MM.1S (cell line): ENCODE measurements at regions not wholly inside any gene's neighbourhood (a gene's known extent, or its start where the extent isn't known, plus 50 kb on each side); places are given as distances from the start of the nearest gene placed in this dataset.

Experiments used
- DNase-seq: peaks from one replicate; pipeline ENCODE4 v3.0.0-alpha.2; 2015
- H2AFZ ChIP-seq: fragments of 300-600 bp; sonication (generic); 2 replicates; pipeline ENCODE4 v1.6.0; 2016; ENCODE audit warnings: antibody characterized with exemption, low read length
- H3F3A ChIP-seq: fragments of 300-600 bp; sonication (generic); 2 replicates; pipeline ENCODE4 v1.6.1; 2016; ENCODE audit warnings: mild to moderate bottlenecking, antibody characterized with exemption, low read length, moderate library complexity, mixed read lengths; ENCODE audit not compliant: insufficient read depth
- H3K27ac ChIP-seq: fragments of 300-600 bp; sonication (generic); 2 replicates; pipeline ENCODE4 v1.5.1; 2016; ENCODE audit warnings: mild to moderate bottlenecking, low read length
- H3K27me3 ChIP-seq: fragments of 300-600 bp; sonication (generic); replicated peaks from 2 replicates; pipeline ENCODE4 v1.6.0; 2016; ENCODE audit warnings: low read length; ENCODE audit not compliant: insufficient read depth
- H3K36me3 ChIP-seq: fragments of 300-600 bp; sonication (generic); replicated peaks from 2 replicates; pipeline ENCODE4 v1.6.1; 2016; ENCODE audit warnings: mild to moderate bottlenecking, low read length, mixed read lengths; ENCODE audit not compliant: insufficient read depth
- H3K4me1 ChIP-seq: fragments of 300-600 bp; sonication (generic); 2 replicates; pipeline ENCODE4 v1.6.1; 2016; ENCODE audit warnings: low read length, mixed read lengths
- H3K4me2 ChIP-seq: fragments of 300-600 bp; sonication (generic); 2 replicates; pipeline ENCODE4 v1.6.0; 2016; ENCODE audit warnings: low read depth, low read length
- H3K4me3 ChIP-seq: fragments of 300-600 bp; sonication (generic); 2 replicates; pipeline ENCODE4 v1.5.1; 2016; ENCODE audit warnings: low read length, mixed read lengths
- H3K79me2 ChIP-seq: fragments of 300-600 bp; sonication (generic); 2 replicates; pipeline ENCODE4 v1.6.1; 2016; ENCODE audit warnings: mixed run types, low read length, mixed read lengths
- H3K9ac ChIP-seq: fragments of 300-600 bp; sonication (generic); 2 replicates; pipeline ENCODE4 v1.6.1; 2016; ENCODE audit warnings: low read length, mixed read lengths
- H3K9me2 ChIP-seq: fragments of 300-600 bp; sonication (generic); replicated peaks from 2 replicates; pipeline ENCODE4 v1.6.1; 2016; ENCODE audit warnings: mild to moderate bottlenecking, low read length, mixed read lengths; ENCODE audit not compliant: insufficient read depth
- H3K9me3 ChIP-seq: fragments of 300-600 bp; sonication (generic); replicated peaks from 2 replicates; pipeline ENCODE4 v1.6.1; 2016; ENCODE audit warnings: mild to moderate bottlenecking, low read length, mixed read lengths; ENCODE audit not compliant: insufficient read depth
- H4K20me1 ChIP-seq: fragments of 300-600 bp; sonication (generic); 2 replicates; pipeline ENCODE4 v1.6.1; 2016; ENCODE audit warnings: mild to moderate bottlenecking, low read length, moderate library complexity, mixed read lengths; ENCODE audit not compliant: insufficient read depth
- EZH2 ChIP-seq: fragments of 300-600 bp; sonication (generic); optimal IDR thresholded peaks from 2 replicates; pipeline ENCODE3; 2017; ENCODE audit warnings: low read depth, mild to moderate bottlenecking, antibody characterized with exemption, low read length, mixed read lengths
- EZH2phosphoT487 ChIP-seq: fragments of 300-600 bp; sonication (generic); IDR thresholded peaks from 2 replicates; pipeline ENCODE4 v1.6.1; 2018; ENCODE audit warnings: antibody characterized with exemption, low read length
- TF ChIP-seq, protein P1 (sequence below): fragments of 300-600 bp; sonication (generic); IDR thresholded peaks from 2 replicates; pipeline ENCODE4 v1.5.1; 2016; ENCODE audit warnings: antibody characterized with exemption, low read length, mixed read lengths

DNA sequence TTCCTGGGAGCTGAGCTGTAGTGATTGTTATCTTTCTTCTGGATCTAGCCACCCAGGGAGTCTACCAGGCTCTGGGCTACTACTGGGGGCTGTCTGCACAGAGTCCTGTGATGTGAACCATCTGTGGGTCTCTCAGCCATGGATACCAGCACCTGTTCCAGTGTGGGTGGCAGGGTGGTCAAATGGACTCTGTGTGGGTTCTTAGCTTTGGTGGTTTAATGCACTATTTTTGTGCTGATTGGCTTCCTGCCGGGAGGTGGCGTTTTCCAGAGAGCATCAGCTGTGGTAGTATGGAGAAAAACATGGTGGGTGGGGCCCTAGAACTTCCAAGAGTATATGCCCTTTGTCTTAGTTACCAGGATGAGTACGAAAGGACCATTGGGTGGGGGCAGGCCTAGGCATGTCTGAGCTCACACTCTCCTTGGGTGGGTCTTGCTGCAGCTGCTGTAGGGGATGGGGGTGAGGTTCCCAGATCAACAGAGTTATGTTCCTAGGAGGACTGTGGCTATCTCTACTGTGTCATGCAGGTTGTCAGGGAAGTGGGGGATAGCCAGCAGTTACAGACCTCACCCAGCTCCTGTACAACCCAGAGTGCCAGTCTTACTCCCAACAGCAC lies 264.8 kb upstream of the LDB2 start:
- no peak overlapping the region for H3K9ac ChIP-seq
- no peak overlapping the region for H3K27ac ChIP-seq
- no peak overlapping the region for H3K4me3 ChIP-seq
- H3K9me2 ChIP-seq = no peaks in the 10 kb centered on the region
- H3F3A ChIP-seq = no peaks in the 10 kb centered on the region
- DNase-seq = no peak
- H3K9me3 ChIP-seq = no peaks in the 10 kb centered on the region
- no peaks in the 10 kb centered on the region for H3K36me3 ChIP-seq
- no peaks in the 10 kb centered on the region for H3K4me1 ChIP-seq
- H3K4me2 ChIP-seq = no peak overlapping the region
- H2AFZ ChIP-seq = no peak overlapping the region
- TF ChIP-seq, protein P1, sequence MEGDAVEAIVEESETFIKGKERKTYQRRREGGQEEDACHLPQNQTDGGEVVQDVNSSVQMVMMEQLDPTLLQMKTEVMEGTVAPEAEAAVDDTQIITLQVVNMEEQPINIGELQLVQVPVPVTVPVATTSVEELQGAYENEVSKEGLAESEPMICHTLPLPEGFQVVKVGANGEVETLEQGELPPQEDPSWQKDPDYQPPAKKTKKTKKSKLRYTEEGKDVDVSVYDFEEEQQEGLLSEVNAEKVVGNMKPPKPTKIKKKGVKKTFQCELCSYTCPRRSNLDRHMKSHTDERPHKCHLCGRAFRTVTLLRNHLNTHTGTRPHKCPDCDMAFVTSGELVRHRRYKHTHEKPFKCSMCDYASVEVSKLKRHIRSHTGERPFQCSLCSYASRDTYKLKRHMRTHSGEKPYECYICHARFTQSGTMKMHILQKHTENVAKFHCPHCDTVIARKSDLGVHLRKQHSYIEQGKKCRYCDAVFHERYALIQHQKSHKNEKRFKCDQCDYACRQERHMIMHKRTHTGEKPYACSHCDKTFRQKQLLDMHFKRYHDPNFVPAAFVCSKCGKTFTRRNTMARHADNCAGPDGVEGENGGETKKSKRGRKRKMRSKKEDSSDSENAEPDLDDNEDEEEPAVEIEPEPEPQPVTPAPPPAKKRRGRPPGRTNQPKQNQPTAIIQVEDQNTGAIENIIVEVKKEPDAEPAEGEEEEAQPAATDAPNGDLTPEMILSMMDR = no peak
- TF ChIP-seq EZH2 (no peak), EZH2phosphoT487 (no peak)
- H4K20me1 ChIP-seq = no peaks in the 10 kb centered on the region
- H3K79me2 ChIP-seq = no peaks in the 10 kb centered on the region
- H3K27me3 ChIP-seq = no peaks in the 10 kb centered on the region

DNA sequence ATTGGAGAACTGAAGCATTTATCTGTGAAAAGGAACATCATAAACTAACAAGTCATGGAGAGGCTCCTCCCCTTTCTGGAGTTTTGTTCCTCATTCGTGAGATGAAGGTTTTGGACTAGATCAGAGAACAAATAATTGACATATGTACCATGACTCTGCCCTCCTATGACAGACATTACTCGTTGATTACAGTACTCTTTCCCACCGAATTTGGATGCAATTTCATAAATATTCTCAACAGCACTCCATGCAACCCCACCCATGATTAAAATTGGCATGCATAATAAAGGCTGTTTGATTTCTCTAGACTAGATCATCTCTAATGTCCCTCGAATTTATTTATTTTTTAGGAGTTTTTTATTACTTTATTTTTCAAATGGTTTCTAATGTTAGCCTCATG lies 258.9 kb upstream of the LDB2 start:
- Histone ChIP-seq H3K9me3 (no peaks in the 10 kb centered on the region), H3K9ac (no peak overlapping the region), H3K27me3 (no peaks in the 10 kb centered on the region), H3K4me1 (no peaks in the 10 kb centered on the region), H3K4me2 (no peak overlapping the region), H3F3A (no peaks in the 10 kb centered on the region), H2AFZ (no peak overlapping the region), H3K27ac (no peak overlapping the region), H3K79me2 (no peaks in the 10 kb centered on the region), H3K36me3 (no peaks in the 10 kb centered on the region), H4K20me1 (no peaks in the 10 kb centered on the region), H3K4me3 (no peak overlapping the region), H3K9me2 (no peaks in the 10 kb centered on the region)
- no peak for DNase-seq
- TF ChIP-seq, protein P1 = no peak
- TF ChIP-seq EZH2 (no peak), EZH2phosphoT487 (no peak)

DNA sequence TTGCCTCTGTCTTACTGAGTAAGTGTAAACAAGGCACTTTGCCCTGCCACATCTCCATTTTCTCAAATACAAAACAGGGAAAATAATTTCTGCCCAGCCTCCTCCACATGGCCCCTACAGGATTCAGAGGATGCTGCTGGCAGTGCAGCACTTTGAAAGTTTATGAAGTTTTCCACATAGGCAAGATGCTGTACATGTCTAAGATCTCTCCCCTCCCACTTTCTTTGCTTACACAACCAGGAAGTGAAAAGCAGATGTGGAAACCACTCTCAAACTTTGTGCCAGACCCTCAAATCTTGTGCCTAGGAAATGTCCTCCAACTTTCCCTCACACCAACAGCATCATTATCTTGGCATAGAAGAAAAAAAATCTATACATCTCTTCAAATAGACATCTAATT lies 257.0 kb upstream of the LDB2 start:
- Histone ChIP-seq H3K9ac (no peak overlapping the region), H2AFZ (no peak overlapping the region)
- DNase-seq = no peak

More for the DNA sequence above, 257.0 kb upstream of the LDB2 start:
- Histone ChIP-seq H3K36me3 (no peaks in the 10 kb centered on the region), H3K79me2 (no peaks in the 10 kb centered on the region), H3K4me2 (no peak overlapping the region), H3F3A (no peaks in the 10 kb centered on the region), H3K9me3 (no peaks in the 10 kb centered on the region), H3K9me2 (no peaks in the 10 kb centered on the region), H3K27ac (no peak overlapping the region), H4K20me1 (no peaks in the 10 kb centered on the region), H3K4me3 (no peak overlapping the region), H3K4me1 (no peaks in the 10 kb centered on the region), H3K27me3 (no peaks in the 10 kb centered on the region)
- TF ChIP-seq EZH2phosphoT487 = no peak
- TF ChIP-seq EZH2 = no peak
- TF ChIP-seq, protein P1 = no peak
